Activated naive CD8-positive, alpha-beta T cell treated with anti-CD3 and anti-CD28 coated beads, Interleukin-2, amount 50 U/mL, for 24 hours (primary cell): ENCODE measurements at regions not wholly inside any gene's neighbourhood (a gene's known extent, or its start where the extent isn't known, plus 50 kb on each side); places are given as distances from the start of the nearest gene placed in this dataset.

Experiments
- ATAC-seq: fragments of 150-1000 bp; cut with Tn5 transposase; one replicate; pipeline ENCODE4 v1.10.0; 2021
- DNase-seq: peaks from one replicate; pipeline ENCODE4 v3.0.0; 2021
- H3K27ac Mint-ChIP-seq: one replicate; pipeline ENCODE4 v1.8.0; 2021; ENCODE audit warnings: mild to moderate bottlenecking, mixed read lengths
- H3K27me3 Mint-ChIP-seq: one replicate; pipeline ENCODE4 v1.8.0; 2021; ENCODE audit warnings: mixed read lengths
- H3K36me3 Mint-ChIP-seq: one replicate; pipeline ENCODE4 v1.8.0; 2021; ENCODE audit warnings: low read depth, mixed read lengths
- H3K4me1 Mint-ChIP-seq: one replicate; pipeline ENCODE4 v1.8.0; 2021; ENCODE audit warnings: mixed read lengths
- H3K4me3 Mint-ChIP-seq: one replicate; pipeline ENCODE4 v1.8.0; 2021; ENCODE audit warnings: mild to moderate bottlenecking, moderate library complexity, mixed read lengths
- H3K9me3 Mint-ChIP-seq: one replicate; pipeline ENCODE4 v1.8.0; 2021; ENCODE audit warnings: mixed read lengths

- no peak for ATAC-seq
- Mint-ChIP-seq H3K9me3 (no peaks in the 10 kb centered on the region), H3K27ac (no peak overlapping the region), H3K4me1 (no peaks in the 10 kb centered on the region), H3K4me3 (no peak overlapping the region), H3K36me3 (no peaks in the 10 kb centered on the region), H3K27me3 (peaks cover 15% of the 10 kb centered on the region)
- no peak for DNase-seq
These were observed 88.5 kb downstream of the ADRA2C start for GRCh38 chr4:3854661-3855060.

GRCh38 chr4:3855646-3856045 is 89.5 kb downstream of the ADRA2C start:
- no peak for DNase-seq
- no peak for ATAC-seq
- Mint-ChIP-seq H3K36me3 (no peaks in the 10 kb centered on the region), H3K4me1 (no peaks in the 10 kb centered on the region), H3K27me3 (peaks cover 15% of the 10 kb centered on the region), H3K9me3 (no peaks in the 10 kb centered on the region), H3K4me3 (no peak overlapping the region), H3K27ac (no peak overlapping the region)

GRCh38 chr4:3856604-3857204 is 90.5 kb downstream of the ADRA2C start:
- Mint-ChIP-seq H3K27me3 (peaks cover 15% of the 10 kb centered on the region), H3K27ac (no peak overlapping the region), H3K9me3 (no peaks in the 10 kb centered on the region), H3K4me3 (no peak overlapping the region), H3K4me1 (no peaks in the 10 kb centered on the region), H3K36me3 (no peaks in the 10 kb centered on the region)
- ATAC-seq = no peak
- DNase-seq = no peak

- ATAC-seq = peak; percentile 5
- Mint-ChIP-seq H3K4me3 (no peak overlapping the region), H3K36me3 (no peaks in the 10 kb centered on the region), H3K4me1 (no peaks in the 10 kb centered on the region), H3K9me3 (no peaks in the 10 kb centered on the region), H3K27ac (no peak overlapping the region), H3K27me3 (peaks cover 15% of the 10 kb centered on the region)
- no peak for DNase-seq
These were observed 91.2 kb downstream of the ADRA2C start for GRCh38 chr4:3857269-3857926.

- Mint-ChIP-seq H3K4me3 (no peak overlapping the region), H3K36me3 (no peaks in the 10 kb centered on the region), H3K9me3 (no peaks in the 10 kb centered on the region), H3K4me1 (no peaks in the 10 kb centered on the region), H3K27ac (no peak overlapping the region), H3K27me3 (peaks cover 16% of the 10 kb centered on the region)
- ATAC-seq (peak; percentile 33), DNase-seq (no peak)
These were observed 92.0 kb downstream of the ADRA2C start for GRCh38 chr4:3858046-3858730.

- peaks cover 20% of the 10 kb centered on the region for H3K27me3 Mint-ChIP-seq
- no peaks in the 10 kb centered on the region for H3K9me3 Mint-ChIP-seq
- no peak overlapping the region for H3K27ac Mint-ChIP-seq
- no peaks in the 10 kb centered on the region for H3K36me3 Mint-ChIP-seq
- ATAC-seq = peak; percentile 20
- no peak overlapping the region for H3K4me3 Mint-ChIP-seq
- DNase-seq = no peak
- no peaks in the 10 kb centered on the region for H3K4me1 Mint-ChIP-seq
These were observed 92.7 kb downstream of the ADRA2C start for GRCh38 chr4:3858765-3859388.

- Mint-ChIP-seq H3K9me3 (no peaks in the 10 kb centered on the region), H3K4me1 (no peaks in the 10 kb centered on the region), H3K36me3 (no peaks in the 10 kb centered on the region), H3K4me3 (no peak overlapping the region), H3K27me3 (peaks cover 18% of the 10 kb centered on the region), H3K27ac (no peak overlapping the region)
- ATAC-seq (no peak), DNase-seq (no peak)
These were observed 93.4 kb downstream of the ADRA2C start for GRCh38 chr4:3859571-3859970.

GRCh38 chr4:3860061-3860912 is 94.1 kb downstream of the ADRA2C start:
- DNase-seq (no peak), ATAC-seq (no peak)
- H3K4me1 Mint-ChIP-seq = no peaks in the 10 kb centered on the region
- no peak overlapping the region for H3K27ac Mint-ChIP-seq
- no peak overlapping the region for H3K4me3 Mint-ChIP-seq
- H3K9me3 Mint-ChIP-seq = no peaks in the 10 kb centered on the region
- peaks cover 15% of the 10 kb centered on the region for H3K27me3 Mint-ChIP-seq
- no peaks in the 10 kb centered on the region for H3K36me3 Mint-ChIP-seq

GRCh38 chr4:3860913-3861636 is 94.9 kb downstream of the ADRA2C start:
- Mint-ChIP-seq H3K27me3 (peaks cover 12% of the 10 kb centered on the region), H3K4me3 (no peak overlapping the region), H3K9me3 (no peaks in the 10 kb centered on the region), H3K4me1 (no peaks in the 10 kb centered on the region), H3K27ac (no peak overlapping the region), H3K36me3 (no peaks in the 10 kb centered on the region)
- ATAC-seq (no peak), DNase-seq (no peak)

GRCh38 chr4:3861720-3862639 is 95.8 kb downstream of the ADRA2C start:
- ATAC-seq (no peak), DNase-seq (no peak)
- Mint-ChIP-seq H3K9me3 (no peaks in the 10 kb centered on the region), H3K27me3 (peaks cover 12% of the 10 kb centered on the region), H3K36me3 (no peaks in the 10 kb centered on the region), H3K4me1 (no peaks in the 10 kb centered on the region), H3K4me3 (no peak overlapping the region), H3K27ac (no peak overlapping the region)

GRCh38 chr4:3862640-3863420 is 96.6 kb downstream of the ADRA2C start:
- Mint-ChIP-seq H3K36me3 (no peaks in the 10 kb centered on the region), H3K27ac (no peak overlapping the region)
- no peak for DNase-seq

GRCh38 chr4:3863841-3864741 is 97.9 kb downstream of the ADRA2C start:
- Mint-ChIP-seq H3K4me1 (no peaks in the 10 kb centered on the region), H3K4me3 (no peak overlapping the region), H3K27ac (no peak overlapping the region), H3K36me3 (no peaks in the 10 kb centered on the region), H3K9me3 (no peaks in the 10 kb centered on the region), H3K27me3 (peaks cover 7% of the 10 kb centered on the region)
- ATAC-seq (no peak), DNase-seq (no peak)

More at GRCh38 chr4:3862640-3863420, 96.6 kb downstream of the ADRA2C start:
- Mint-ChIP-seq H3K27me3 (peaks cover 7% of the 10 kb centered on the region), H3K9me3 (no peaks in the 10 kb centered on the region), H3K4me1 (no peaks in the 10 kb centered on the region), H3K4me3 (no peak overlapping the region)
- ATAC-seq = no peak
